ENCODE measurements at regions not wholly inside any gene's neighbourhood (a gene's known extent, or its start where the extent isn't known, plus 50 kb on each side); places are given as distances from the start of the nearest gene placed in this dataset.

DNA sequence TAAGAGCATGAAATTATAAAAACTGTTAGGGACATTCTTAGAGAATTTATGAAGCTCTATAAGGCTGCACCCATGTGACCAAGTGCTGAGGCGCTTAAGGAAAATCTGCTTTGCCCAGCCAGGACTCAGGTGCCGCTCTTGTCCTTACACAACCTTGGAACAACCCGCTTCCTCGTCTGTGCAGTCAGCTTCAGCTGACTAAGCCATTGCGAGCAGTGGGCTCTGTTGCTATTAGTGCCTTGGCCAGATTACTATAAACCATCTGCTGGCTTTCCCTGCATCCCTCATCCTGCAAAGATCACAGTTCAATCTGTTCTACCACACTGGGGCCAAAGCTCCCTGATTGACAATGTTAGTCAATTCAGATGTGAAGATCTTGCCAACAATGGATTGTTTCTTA lies 89.1 kb upstream of the E2F3 start:
- no peak for DNase-seq (ENCODE audit: low read depth in 3 of 3, low spot score in 1 of 3)

DNA sequence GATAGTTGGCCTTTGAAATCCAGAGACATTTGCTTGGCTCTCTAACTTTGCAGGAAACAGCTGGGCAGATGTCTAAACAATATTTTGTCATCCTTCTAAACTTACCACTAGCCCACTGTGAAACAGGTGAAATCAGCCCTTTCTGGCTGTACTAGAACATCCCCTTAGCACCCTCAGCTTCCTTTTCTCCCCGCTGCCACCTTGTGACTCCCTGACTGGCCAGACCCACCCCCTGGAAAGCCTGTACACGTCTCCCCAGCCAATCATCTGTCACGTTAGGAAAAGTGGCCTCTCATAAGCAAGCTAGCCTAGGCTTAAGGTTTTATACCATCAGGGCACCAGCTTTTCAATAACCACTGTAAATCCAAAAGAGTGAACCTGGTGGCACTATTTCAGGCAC lies 88.6 kb upstream of the E2F3 start:
- DNase-seq (ENCODE audit: low read depth in 3 of 3, low spot score in 1 of 3) = no peak

DNA sequence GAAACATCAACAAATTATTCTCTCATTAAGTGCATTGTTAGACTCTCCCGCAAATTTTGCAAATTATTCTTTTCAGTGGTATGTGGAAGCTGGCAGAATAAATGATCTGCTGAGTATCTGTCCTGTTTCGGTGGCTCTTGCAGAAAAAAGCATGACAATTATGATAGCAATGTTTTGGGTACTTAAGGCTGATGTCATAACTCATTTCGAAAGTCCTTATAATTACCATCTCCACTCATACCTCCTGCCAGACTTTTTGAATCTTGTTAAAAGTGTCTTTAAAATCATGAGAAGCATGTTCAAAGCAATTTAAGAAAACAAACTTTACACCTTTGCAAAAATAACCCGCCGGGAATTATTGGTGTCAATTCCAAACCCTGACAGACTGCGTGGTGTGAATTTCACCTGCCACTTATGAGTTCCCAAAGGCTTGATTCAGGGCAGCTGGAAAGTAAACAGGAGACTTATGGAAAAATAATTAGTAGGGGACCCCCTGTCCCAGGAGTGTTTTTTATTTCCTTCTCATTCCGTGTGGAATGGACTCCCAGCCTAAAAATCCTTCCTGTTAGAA lies 87.6 kb upstream of the E2F3 start:
- no peak for DNase-seq (ENCODE audit: low read depth in 3 of 3, low spot score in 1 of 3)

DNA sequence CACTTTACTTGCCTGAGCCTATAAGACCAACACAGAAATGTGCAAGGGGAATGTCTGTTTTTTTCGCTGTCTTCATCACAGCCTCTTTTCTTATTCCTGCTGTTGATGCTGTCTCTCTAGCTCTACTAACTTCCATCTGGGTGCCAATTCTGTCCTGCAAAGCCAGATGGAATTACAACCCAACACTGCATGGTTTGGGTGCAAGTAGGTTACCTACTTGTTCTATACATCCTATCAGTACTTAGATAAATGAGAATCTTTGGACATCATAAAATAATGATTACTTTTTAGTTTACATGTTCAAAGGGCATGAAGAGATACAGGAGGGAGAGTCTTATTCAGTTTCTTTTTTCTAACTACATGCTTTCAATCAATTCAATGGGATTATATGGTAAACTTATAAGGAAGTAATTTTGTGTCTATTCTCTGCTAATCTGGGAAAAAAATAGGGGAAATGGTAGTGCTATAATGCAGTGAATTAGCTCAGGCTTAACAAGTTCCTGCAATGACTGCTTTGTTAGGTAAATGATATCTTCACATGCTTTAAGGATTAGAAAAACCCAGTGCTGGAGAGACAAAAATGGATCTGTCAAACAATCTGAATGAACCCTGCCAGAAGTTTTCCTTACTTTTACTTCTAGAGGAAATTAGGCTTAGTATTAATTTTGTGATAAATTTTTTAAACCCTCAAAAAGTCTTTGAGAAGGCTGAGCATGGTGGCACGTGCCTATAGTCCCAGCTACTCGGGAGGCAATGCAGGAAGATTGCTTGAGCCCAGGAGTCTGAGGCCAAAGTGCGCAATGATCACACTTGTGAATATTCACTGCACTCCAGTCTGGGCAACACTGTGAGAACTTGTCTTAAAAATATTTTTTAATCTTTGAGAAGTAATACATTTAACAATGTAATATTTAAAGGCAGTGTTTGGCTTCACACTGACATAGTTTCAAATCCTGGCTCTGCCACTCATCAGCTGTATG lies 86.5 kb upstream of the E2F3 start:
- no peak for DNase-seq (ENCODE audit: low read depth in 3 of 3, low spot score in 1 of 3)

DNA sequence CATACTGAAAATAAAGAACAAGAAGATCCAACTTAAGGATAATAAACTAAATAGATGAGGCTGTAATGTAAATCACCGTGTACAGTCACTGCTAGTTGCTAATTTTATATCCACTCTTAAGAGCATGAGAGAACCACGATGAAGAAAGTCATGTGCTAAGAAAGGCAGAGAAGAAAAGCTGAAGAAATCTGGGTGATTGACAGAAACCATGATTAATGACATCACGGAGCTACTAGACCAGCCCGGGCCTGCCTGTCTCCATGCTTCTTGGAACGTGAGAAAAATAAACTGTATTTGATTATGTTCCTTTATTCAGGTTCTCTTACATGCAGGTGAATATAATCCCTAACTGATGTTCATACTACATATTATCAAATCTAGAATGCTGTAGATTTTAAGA lies 84.2 kb upstream of the E2F3 start:
- no peak for DNase-seq (ENCODE audit: low read depth in 3 of 3, low spot score in 1 of 3)

DNA sequence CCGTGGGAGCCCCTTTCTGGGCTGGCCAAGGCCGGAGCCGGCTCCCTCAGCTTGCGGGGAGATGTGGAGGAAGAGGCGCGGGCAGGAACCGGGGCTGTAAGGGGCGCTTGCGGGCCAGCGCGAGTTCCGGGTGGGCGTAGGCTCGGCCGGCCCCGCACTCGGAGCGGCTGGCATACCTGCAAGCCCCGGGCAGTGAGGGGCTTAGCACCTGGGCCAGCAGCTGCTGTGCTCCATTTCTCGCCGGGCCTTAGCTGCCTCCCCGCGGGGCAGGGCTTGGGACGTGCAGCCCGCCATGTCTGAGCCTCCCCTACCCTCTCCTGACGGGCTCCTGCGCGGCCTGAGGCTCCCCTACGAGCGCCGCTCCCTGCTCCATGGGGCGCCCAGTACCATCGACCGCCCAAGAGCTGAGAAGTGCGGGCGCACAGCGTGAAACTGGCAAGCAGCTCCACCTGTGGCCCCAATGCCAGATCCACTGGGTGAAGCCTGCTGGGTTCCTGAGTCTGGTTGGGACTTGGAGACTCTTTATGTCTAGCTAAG lies 82.8 kb upstream of the E2F3 start:
- DNase-seq (ENCODE audit: low read depth in 3 of 3, low spot score in 1 of 3) = no peak

DNA sequence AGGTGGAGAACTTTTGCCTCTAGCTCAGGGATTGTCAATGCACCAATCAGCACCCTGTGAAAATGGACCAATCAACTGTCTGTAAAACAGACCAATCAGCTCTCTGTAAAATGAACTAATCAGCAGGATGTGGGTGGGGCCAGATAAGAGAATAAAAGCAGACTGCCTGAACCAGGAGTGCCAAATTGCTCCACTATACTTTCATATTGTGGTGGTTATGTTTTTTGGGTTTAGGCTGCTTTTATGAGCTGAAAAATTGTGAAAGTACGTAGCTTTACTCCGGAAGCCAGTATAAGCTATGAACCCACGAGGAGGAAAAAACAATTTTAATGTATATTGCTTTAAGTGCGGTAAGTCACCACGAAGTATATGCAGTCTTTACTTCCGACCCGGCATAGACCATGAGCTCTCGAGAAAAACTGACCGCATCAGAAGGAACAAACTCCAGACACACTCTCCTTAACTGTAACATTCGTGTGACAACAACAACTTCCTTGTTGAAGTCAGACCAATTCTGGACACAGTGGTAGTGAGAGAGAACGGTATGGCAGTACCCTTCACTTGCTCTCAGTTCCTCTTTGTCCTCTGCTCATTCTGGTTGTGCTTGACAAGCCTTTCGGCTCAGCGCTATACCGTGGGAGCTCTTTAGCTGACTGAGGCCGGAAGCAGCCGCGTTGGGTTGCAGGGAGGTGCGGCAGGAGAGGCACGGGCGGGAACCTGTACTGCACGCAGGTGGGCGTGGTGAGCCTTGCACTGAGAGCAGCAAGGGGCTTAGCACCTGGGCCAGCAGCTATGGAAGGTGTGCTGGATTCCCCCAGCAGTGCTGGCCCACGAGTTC lies 81.9 kb upstream of the E2F3 start:
- peak; percentile 31 to 48 (median 36) for DNase-seq (ENCODE audit: low read depth in 3 of 3, low spot score in 1 of 3)

DNA sequence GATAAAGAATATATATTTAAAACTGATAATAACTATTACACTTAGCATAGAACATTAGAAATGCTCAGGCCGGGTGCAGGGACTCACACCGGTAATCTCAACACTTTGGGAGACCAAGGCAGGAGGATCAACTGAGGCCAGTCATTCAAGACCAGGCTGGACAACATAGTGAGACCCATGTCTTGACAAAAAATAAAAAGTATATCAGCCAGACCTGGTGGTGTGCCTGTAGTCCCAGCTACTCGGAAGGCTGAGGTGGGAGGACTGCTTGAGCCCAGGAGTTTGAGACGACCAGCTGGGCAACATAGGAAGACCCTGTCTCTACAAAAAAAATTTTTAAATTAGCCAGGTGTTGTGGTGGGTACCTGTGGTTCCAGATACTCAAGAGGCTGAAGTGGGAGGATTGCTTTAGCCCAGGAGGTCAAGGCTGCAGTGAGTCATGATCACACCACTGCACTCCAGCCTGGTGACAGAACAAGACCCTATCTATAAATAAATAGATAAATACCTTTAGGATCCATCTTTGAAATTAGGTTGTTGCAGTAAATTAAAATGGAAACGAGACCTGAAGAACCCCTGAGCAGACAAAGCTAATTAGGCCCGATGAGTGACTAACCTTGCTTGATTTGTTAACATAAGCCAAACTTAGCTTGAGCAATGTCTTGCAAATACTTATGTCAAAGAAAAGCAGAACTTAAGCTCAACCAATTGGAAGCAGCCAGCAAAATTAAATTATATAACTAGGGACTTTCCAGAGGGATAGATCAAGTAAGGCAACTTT lies 75.8 kb upstream of the E2F3 start:
- DNase-seq (ENCODE audit: low read depth in 3 of 3, low spot score in 1 of 3) = no peak

DNA sequence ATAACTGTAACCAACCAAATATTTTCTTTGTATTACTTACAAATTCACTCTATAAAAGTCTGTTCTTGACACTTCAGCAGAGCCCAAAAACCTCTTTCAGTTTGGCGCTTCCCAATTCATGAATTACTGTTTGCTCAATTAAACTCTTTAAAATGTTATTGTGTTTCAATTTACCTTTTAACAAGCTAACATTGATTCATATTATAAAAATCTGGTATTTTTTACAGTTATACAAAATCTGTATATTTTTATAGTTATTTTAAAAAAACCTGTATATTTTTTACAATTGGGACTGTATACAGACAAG lies 75.3 kb upstream of the E2F3 start:
- no peak for DNase-seq (ENCODE audit: low read depth in 3 of 3, low spot score in 1 of 3)

DNA sequence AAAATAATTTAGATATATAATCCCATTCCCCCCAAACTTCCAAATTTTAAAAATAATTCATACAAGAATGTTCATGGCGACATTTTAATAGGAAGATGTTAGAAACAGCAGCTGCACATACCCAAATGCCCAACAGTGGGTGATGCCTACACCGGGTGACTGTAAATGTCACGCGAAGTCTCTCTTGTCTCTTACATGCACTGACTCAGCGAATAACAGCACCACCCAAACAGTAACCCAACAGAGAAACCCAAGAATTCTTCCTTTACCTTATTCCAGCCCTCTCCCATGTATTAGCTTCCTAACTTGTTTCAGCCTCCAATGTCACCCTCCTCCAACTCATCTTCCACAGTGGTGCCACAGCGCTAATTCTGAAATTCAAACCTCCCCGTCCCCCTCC lies 74.5 kb upstream of the E2F3 start:
- no peak for DNase-seq (ENCODE audit: low read depth in 3 of 3, low spot score in 1 of 3)

DNA sequence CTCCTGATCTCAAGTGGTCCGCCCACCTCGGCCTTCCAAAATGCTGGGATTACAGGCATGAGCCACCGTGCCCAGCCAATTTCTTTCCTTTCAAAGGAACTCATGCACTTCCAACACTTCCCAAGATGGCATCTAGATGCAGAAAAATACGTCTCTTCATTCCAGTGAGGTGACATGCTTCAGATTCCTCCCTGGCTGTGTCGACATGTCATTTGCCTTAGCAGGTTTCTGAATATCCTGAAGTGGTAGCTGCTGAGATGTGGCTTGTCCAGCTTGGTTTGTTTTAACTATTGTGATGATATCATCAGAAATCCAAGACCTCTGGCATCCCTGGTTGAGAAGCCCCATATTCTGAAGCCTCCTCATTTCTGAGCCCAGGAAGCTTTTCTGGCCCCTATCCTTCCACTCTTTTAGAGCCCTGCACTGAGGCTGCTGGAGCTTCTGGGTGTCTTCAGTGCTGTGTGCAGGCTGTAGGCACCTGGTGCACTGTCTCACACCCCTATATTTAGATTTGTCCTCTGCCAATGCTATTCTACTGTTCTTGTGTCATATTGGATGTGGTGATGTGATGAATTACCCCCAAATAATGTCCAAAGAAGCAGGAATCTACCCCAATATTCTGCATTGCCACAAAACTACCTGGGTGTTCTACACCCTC lies 73.3 kb upstream of the E2F3 start:
- DNase-seq (ENCODE audit: low read depth in 3 of 3, low spot score in 1 of 3) = no peak

DNA sequence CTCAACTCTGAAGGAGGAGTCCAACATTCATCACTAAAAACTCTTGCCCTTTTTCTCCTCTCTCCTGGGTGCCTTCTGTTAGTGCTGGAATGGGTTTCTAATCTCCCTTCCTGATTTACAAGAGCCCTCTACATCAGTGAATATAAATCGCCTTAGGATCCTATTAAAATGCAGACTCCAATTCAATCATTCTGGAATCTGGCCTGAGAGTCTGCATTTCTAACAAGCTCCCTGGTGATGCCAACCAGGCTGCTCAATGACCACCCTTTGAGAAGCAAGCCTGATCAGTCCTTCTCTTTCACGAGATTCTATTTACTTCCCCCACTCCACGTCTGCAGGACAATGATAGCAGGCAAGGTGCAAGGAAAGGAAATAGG lies 72.8 kb upstream of the E2F3 start:
- DNase-seq (ENCODE audit: low read depth in 3 of 3, low spot score in 1 of 3) = no peak

DNA sequence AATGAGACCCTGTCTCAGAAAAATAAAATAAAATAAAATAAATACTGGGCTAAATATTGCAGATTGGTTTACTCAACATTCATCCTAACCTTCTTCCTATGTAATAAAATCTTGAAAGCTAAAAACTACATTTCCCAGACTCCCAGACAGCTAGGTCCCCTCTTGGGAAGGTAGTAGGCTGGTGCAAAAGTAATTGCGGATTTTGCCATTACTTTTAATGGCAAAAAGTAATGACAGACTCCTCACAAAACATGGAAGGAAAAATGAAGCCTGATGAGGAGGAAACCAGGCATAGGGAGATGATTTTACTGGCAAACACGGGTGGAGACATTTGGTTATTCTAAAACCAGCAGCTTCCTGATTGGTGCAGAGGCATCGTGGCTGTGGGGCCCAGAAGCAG lies 70.6 kb upstream of the E2F3 start:
- DNase-seq (ENCODE audit: low read depth in 3 of 3, low spot score in 1 of 3) = no peak

DNA sequence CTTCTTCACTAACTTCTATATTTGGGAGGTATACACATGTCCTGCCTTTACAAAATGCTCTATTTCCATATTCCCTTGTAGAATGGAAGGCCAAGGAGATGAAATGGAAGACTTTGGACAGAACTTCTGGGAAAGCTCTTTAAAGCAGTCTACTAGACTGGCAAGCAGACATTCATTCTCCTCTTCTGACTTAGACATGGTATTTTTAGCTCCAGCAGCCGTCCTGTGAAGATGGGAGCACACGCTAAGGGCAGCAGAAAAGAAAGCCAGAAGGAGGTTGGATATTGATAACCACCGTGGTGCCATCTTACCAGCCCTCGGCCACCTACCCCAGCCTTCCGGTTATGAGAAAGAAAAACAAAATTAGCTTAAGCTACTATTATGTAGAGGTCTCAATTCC lies 70.1 kb upstream of the E2F3 start:
- no peak for DNase-seq (ENCODE audit: low read depth in 3 of 3, low spot score in 1 of 3)

DNA sequence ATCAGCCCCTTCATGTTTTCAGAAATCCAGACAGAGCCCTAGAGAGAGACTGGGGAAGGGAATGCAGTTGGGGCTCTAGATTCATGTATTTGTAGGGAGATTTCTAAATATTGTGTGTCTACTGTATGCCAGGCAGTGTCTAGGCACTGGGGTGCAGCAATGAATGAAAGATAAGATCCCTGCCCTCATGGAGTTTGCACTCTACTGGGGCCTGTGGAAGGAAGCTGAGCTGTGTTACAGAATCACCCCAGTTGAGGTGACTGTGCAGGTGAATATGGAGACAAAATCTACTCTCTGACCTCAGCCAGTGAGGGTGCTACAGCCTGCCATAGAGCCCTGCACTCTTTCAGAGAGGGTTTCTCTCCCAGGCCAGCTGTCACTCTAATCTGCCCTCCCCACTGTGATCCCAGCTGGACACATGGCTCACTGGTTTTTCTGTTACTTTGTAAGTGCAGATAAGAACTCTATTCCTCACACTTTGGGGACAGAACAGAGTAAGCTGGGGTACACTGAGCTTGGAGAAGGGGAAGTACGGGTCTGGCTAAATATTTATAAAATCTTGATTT lies 69.2 kb upstream of the E2F3 start:
- DNase-seq (ENCODE audit: low read depth in 3 of 3, low spot score in 1 of 3) = no peak

DNA sequence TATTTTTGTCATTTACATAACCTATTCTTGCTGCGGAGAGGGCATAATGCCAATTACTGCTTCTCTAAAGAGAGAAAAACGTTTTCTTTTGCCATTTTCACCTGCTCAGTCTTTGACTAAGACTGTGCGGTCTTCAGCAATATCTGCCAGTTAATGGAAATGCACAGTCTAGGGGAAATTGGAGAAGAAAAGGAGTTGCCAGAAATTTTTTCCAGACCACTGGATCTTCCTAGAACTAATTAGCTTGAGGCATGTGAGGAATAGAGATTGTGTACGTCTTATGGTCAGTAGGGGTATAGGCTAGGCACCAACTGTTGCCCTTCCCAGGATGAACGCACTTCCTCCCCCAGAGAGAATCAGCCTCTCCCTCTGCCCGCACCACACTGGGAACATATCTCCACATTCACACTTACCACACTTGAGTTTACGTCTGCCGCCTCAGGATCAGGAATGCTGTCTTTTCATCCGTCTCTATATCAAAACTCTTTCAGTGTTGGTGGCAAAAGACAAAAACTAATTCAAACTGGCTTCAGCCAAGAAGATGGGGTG lies 67.9 kb upstream of the E2F3 start:
- DNase-seq (ENCODE audit: low read depth in 3 of 3, low spot score in 1 of 3) = no peak

DNA sequence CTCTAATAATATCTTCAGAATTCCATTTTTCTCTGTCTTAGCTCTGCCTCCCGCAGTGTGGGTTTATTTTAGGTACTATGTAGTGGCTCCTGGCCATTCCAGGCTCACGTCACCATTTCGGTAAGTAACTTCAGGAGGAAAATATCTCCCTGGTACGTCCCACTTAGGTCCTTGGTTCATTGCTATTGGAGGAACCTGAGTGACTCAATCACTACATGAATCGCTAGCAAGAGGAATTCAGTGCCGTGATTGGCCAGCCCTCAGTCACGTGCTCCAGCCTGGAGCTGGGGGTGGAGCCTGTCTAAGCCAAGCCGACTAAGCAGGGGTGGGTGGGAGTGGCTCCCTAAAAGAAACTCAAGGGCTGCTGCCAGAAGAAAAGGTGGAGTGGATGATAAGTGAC lies 67.3 kb upstream of the E2F3 start:
- DNase-seq (ENCODE audit: low read depth in 3 of 3, low spot score in 1 of 3) = no peak

DNA sequence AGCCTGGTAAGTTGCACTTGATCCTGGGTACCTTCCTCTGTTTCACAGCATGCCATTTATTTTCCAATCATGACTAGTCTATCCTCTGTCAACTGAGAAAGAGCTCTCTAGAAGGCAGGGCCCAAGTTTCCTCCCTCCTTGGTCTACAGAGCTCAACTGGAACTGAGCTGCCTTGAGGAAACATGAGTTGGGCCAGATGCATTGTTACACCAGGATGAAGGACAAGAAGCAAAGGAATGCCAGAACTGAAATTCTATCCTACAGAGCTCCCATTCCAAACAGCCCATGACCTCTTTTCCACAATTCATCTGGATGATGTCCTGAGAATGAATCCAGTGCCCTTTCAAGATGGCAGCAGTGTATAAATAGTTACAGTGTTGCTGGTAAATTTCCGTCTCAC lies 66.7 kb upstream of the E2F3 start:
- DNase-seq (ENCODE audit: low read depth in 3 of 3, low spot score in 1 of 3) = no peak

DNA sequence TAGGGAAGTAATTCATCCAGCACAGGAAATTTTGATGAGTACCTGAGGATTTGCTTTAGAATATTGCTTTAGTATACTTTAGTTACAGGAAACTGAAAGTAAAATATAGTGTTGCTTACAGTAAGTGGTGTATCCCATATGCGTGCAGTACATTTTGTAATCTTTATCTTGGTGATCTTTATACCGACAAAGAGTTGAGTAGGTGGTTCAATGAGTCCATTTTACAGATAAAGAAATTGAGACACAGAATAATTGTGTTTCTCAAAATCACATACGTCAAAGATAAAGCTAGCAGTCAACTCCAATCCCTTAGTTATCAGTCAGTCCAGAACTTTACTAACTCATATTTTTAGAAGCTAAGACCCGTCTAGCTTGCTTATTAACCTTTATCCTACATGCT lies 65.8 kb upstream of the E2F3 start:
- no peak for DNase-seq (ENCODE audit: low read depth in 3 of 3, low spot score in 1 of 3)

DNA sequence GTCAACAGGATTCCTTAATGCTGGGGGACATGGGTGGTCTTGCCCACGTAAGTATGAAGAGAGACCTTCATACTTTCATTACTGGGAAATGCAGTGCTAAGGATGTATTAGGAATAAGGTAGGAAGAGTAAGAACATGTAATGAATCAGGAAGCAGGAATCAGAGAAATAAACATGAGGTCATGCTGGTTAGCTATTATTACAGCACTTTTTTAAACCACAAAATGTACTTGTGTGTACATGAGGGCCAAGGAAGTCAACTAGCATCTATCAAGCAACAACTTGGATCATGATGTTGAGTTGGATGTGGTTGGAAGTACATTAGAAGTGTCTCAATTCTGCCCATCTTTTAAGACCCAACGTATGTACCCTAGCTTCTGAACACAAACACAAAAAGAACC lies 63.5 kb upstream of the E2F3 start:
- no peak for DNase-seq (ENCODE audit: low read depth in 3 of 3, low spot score in 1 of 3)

Measured in stimulated activated CD4-positive, alpha-beta T cell treated with anti-CD3 and anti-CD28 coated beads, TNF-alpha, amount 100 ng/mL, for 1 hour (primary cell).